ENCODE measurements at regions not wholly inside any gene's neighbourhood (a gene's known extent, or its start where the extent isn't known, plus 50 kb on each side); places are given as distances from the start of the nearest gene placed in this dataset.

DNA sequence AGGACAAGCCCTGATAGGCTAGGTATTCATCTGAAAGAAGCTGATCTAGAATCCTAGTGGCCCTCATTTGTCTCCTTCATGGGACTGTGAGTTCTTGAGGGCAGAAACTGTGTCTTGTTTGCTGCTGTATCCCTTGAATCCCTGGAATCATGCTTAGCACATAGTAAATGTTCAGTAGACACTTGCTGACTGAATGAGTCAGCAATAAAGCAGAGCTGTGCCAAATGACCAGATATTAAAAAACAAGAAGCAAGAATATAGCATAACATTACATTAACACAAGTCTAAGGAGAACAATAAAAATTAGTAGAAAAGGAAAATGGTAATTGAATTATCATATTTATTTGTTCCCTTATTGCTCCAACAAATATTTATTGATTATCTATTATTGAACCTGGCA lies 420.5 kb downstream of the ZSWIM6 start:
- ChIA-PET POLR2A (ENCODE audit: low non-redundant PET) (no interaction called here), CTCF (interaction anchor here (0.7 to 0.9 kb wide), 4 partner anchors 16 to 574 kb away, joined by 3 to 4 read pairs (median 4); no protein-coding TSS in a partner anchor)
- no peak for DNase-seq (ENCODE audit: low spot score)
- no peak for TF ChIP-seq CTCF (conservative IDR thresholded peaks at IDR 0.05; ENCODE audit: low read depth)
- H3K27ac ChIP-seq: no peak overlapping the region

DNA sequence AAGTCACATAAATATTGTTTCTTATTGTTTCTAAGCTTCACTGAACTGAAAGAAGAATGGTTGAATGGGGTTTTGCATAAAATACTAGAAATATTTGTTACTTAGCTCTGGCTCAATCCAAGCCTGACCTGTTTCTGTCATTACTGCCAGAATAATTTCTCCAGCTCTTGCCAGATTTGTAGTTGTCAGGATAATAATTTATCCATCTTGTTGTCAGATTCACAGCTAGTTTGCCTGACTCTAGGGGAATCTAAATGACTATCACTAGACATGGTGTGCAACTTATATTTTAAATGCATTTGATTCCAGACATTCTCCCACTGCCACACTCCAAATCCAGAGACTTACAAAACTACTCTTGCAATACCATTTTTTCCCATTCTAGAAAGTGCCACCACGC lies 422.7 kb downstream of the ZSWIM6 start:
- ChIA-PET CTCF (interaction anchor here (0.9 kb wide), 1 partner anchor 14 kb away, joined by 3 read pairs; no protein-coding TSS in a partner anchor), POLR2A (ENCODE audit: low non-redundant PET) (no interaction called here)
- DNase-seq (ENCODE audit: low spot score): no peak
- no peak for TF ChIP-seq CTCF (conservative IDR thresholded peaks at IDR 0.05; ENCODE audit: low read depth)
- H3K27ac ChIP-seq: no peak overlapping the region

GRCh38 chr5:61755726-61756222 lies 423.7 kb downstream of the ZSWIM6 start:
- ChIA-PET POLR2A (ENCODE audit: low non-redundant PET) (no interaction called here), CTCF (no interaction called here)
- DNase-seq (ENCODE audit: low spot score): no peak
- TF ChIP-seq CTCF (conservative IDR thresholded peaks at IDR 0.05; ENCODE audit: low read depth): no peak
- H3K27ac ChIP-seq: no peak overlapping the region

DNA sequence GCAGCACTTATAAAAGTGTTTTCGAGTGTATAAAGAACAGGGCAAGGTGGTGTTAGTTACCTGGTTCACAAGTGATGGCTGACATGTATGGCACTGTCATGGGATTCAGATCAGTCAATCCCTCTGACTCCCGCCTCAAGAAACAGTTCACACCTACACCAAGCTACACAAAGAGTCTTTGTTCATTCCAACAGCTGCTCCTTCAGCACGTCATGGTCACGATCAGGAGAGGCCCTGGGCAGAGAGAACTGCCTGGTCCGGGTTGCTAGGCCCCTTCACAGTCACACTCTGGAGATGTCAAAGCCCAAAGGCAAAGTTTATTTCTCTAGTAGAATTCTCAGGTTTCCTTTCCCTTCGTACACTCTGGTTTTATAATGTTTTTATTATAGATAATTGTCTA lies 426.7 kb downstream of the ZSWIM6 start:
- ChIA-PET CTCF (no interaction called here), POLR2A (ENCODE audit: low non-redundant PET) (no interaction called here)
- H3K27ac ChIP-seq: no peak overlapping the region
- no peak for DNase-seq (ENCODE audit: low spot score)
- no peak for TF ChIP-seq CTCF (conservative IDR thresholded peaks at IDR 0.05; ENCODE audit: low read depth)

- no peak for TF ChIP-seq CTCF (conservative IDR thresholded peaks at IDR 0.05; ENCODE audit: low read depth)
- POLR2A ChIA-PET (ENCODE audit: low non-redundant PET): no interaction called here
- CTCF ChIA-PET: interaction anchor here (0.6 kb wide), 2 partner anchors 52 to 378 kb away, joined by 3 to 4 read pairs; no protein-coding TSS in a partner anchor
These were observed 433.4 kb downstream of the ZSWIM6 start for GRCh38 chr5:61765471-61765870.

DNA sequence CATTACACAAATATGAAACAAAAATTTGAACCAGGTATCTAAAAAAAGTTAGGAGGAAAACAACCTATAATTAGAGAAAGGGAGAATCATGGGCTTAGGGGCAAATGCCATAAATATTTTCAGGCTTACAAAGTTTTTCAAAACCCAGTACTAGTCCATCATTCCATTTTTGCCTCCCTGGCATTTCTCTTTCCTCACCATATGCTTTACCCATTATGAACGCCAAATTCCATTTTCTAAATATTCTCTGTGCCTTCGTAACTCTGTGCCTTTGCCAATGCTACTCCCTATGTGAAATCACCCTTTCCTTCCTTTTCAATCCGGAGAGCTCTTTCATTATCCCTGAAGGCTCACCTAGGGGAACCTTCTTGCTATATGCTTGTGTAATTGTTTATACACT lies 434.1 kb downstream of the ZSWIM6 start:
- no peak for TF ChIP-seq CTCF (conservative IDR thresholded peaks at IDR 0.05; ENCODE audit: low read depth)
- no peak for DNase-seq (ENCODE audit: low spot score)
- H3K27ac ChIP-seq: no peak overlapping the region
- ChIA-PET POLR2A (ENCODE audit: low non-redundant PET) (no interaction called here), CTCF (no interaction called here)

More at GRCh38 chr5:61765471-61765870, 433.4 kb downstream of the ZSWIM6 start:
- no peak for DNase-seq (ENCODE audit: low spot score)
- H3K27ac ChIP-seq: no peak overlapping the region
